ENCODE measurements at regions not wholly inside any gene's neighbourhood (a gene's known extent, or its start where the extent isn't known, plus 50 kb on each side); places are given as distances from the start of the nearest gene placed in this dataset.

DNA sequence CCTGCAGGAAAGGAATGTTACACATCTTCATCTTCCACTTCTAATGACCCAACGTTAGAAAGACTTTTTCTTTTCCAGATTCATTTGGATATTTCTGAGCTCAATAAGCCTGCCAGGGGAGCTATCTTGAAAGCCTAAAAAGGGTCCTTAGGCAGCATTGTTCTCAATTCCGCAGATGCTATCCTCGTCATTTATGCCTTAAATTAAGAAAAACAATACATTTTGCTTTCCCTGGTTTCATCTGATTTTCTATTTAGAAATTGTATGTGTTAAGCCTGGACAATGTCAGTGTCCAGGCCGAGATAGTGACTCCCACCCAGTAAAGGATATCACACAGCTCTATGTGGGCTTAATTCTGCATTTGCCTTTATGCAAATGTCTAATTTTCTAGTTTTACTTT, 721.3 kb downstream of the DIAPH3 start:
- no peaks in the 10 kb centered on the region for H3K36me3 Mint-ChIP-seq (ENCODE audit: insufficient read depth, unreplicated experiment)
- DNase-seq (ENCODE audit: unreplicated experiment) = no peak
- H3K9me3 Mint-ChIP-seq (ENCODE audit: unreplicated experiment) = no peaks in the 10 kb centered on the region
- no peak overlapping the region for H3K4me3 Mint-ChIP-seq (ENCODE audit: unreplicated experiment)
- no TSS peak for BruUV-seq (replicated peaks)
- TF ChIP-seq, protein P1, sequence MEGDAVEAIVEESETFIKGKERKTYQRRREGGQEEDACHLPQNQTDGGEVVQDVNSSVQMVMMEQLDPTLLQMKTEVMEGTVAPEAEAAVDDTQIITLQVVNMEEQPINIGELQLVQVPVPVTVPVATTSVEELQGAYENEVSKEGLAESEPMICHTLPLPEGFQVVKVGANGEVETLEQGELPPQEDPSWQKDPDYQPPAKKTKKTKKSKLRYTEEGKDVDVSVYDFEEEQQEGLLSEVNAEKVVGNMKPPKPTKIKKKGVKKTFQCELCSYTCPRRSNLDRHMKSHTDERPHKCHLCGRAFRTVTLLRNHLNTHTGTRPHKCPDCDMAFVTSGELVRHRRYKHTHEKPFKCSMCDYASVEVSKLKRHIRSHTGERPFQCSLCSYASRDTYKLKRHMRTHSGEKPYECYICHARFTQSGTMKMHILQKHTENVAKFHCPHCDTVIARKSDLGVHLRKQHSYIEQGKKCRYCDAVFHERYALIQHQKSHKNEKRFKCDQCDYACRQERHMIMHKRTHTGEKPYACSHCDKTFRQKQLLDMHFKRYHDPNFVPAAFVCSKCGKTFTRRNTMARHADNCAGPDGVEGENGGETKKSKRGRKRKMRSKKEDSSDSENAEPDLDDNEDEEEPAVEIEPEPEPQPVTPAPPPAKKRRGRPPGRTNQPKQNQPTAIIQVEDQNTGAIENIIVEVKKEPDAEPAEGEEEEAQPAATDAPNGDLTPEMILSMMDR (IDR thresholded peaks at IDR 0.05; ENCODE audit: unreplicated experiment) = no peak
- no peak overlapping the region for H3K27ac Mint-ChIP-seq (ENCODE audit: low read depth, unreplicated experiment)
- POLR2A ChIA-PET = interaction anchor here (0.7 kb wide), 1 partner anchor 49 kb away, joined by 3 read pairs; no protein-coding TSS in a partner anchor
- H3K4me1 Mint-ChIP-seq (ENCODE audit: insufficient read depth, unreplicated experiment) = no peaks in the 10 kb centered on the region
- intact Hi-C loops (cut with micrococcal nuclease) = no loop called here
- peaks cover 28% of the 10 kb centered on the region for H3K27me3 Mint-ChIP-seq (ENCODE audit: insufficient read depth, unreplicated experiment)
- CTCF ChIA-PET = interaction anchor here (1.0 kb wide), 1 partner anchor 82 kb away, joined by 6 read pairs; no protein-coding TSS in a partner anchor

DNA sequence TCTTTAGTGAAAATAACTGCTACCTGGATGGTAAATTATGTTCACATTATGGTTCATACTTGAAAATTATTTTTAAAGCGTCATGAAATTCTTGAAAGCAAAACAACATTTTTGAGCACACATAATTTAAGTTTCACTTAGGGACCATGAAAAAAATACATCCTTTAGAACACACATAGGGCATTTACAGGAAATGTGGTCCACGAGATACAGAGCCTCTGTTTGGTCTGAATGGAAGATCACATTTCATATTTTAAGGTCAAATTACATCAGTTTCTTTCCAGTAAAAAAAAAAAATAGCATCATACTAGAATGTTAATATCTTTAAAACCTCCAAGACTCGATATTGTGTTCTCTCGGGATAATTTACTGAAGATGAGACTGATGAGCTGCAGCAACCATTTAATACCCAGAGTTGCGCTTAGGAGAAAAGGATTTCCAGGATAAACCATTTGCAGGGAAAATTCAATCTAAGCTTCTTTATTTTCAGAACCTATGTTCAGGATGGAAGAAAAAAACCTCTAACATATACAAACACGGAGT, 720.7 kb downstream of the DIAPH3 start:
- intact Hi-C loops (cut with micrococcal nuclease) = no loop called here
- TF ChIP-seq, protein P1 (IDR thresholded peaks at IDR 0.05; ENCODE audit: unreplicated experiment) = no peak
- H3K36me3 Mint-ChIP-seq (ENCODE audit: insufficient read depth, unreplicated experiment) = no peaks in the 10 kb centered on the region
- peaks cover 34% of the 10 kb centered on the region for H3K27me3 Mint-ChIP-seq (ENCODE audit: insufficient read depth, unreplicated experiment)
- POLR2A ChIA-PET = no interaction called here
- CTCF ChIA-PET = interaction anchor here (0.6 to 1.0 kb wide), 2 partner anchors 82 to 250 kb away, joined by 4 to 6 read pairs; no protein-coding TSS in a partner anchor
- H3K27ac Mint-ChIP-seq (ENCODE audit: low read depth, unreplicated experiment) = no peak overlapping the region
- H3K9me3 Mint-ChIP-seq (ENCODE audit: unreplicated experiment) = no peaks in the 10 kb centered on the region
- no TSS peak for BruUV-seq (replicated peaks)
- no peaks in the 10 kb centered on the region for H3K4me1 Mint-ChIP-seq (ENCODE audit: insufficient read depth, unreplicated experiment)
- no peak for DNase-seq (ENCODE audit: unreplicated experiment)
- no peak overlapping the region for H3K4me3 Mint-ChIP-seq (ENCODE audit: unreplicated experiment)

DNA sequence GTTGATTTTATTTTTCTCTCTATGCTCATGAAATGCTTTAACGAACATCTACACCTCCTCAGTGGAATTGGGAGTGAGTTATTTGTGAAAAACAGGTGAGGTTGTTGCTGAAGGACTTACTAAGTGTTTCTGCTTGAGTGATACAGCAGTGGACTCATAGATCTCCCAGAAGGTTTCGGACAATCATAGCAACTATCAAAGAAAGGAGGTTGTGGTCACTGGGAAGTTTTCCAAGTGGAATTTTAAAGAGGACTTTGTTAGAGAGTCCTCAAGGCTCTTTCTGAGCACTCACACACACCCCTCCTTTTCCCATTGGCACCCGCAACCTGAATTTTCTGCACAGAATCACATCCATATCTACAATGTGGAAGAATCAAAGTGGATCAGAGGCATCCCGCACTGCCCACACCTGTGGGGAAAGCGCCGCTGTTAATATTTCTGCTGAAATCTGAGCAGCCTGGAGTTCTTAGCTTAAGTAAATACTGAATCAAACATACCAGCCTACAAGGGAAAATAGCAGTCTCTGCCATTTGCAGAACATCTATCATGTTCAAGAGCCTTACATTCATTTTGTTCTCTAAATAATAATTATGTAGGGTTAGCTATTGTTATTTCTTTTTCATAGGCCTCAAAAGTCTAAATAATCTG, 719.4 kb downstream of the DIAPH3 start:
- POLR2A ChIA-PET = no interaction called here
- H3K27me3 Mint-ChIP-seq (ENCODE audit: insufficient read depth, unreplicated experiment) = peaks cover 47% of the 10 kb centered on the region
- no peaks in the 10 kb centered on the region for H3K4me1 Mint-ChIP-seq (ENCODE audit: insufficient read depth, unreplicated experiment)
- intact Hi-C loops (cut with micrococcal nuclease) = no loop called here
- no peak for DNase-seq (ENCODE audit: unreplicated experiment)
- TF ChIP-seq, protein P1 (IDR thresholded peaks at IDR 0.05; ENCODE audit: unreplicated experiment) = no peak
- CTCF ChIA-PET = no interaction called here
- no TSS peak for BruUV-seq (replicated peaks)
- H3K4me3 Mint-ChIP-seq (ENCODE audit: unreplicated experiment) = no peak overlapping the region
- H3K27ac Mint-ChIP-seq (ENCODE audit: low read depth, unreplicated experiment) = no peak overlapping the region
- H3K36me3 Mint-ChIP-seq (ENCODE audit: insufficient read depth, unreplicated experiment) = no peaks in the 10 kb centered on the region
- H3K9me3 Mint-ChIP-seq (ENCODE audit: unreplicated experiment) = no peaks in the 10 kb centered on the region

DNA sequence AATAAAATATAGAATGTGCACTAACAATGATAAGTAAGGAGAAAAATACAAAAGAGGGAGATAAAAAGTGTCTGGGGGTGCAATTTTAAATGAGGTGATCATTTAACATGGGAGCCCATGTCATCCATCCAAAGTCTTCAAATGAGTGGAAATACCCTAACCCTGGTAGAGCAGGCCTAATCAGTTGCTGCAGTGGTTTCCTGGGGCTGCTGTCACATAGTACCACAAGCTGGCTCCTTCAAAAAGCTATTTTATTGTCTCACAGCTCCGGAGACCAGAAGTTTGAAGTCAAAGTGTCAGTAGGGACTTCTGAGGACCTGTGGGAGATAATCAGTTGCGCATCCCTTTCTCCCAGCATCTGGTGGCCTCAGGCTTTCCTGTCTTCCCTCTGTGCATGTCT, 717.9 kb downstream of the DIAPH3 start:
- CTCF ChIA-PET = interaction anchor here (0.8 kb wide), 1 partner anchor 11 kb away, joined by 3 read pairs; no protein-coding TSS in a partner anchor
- TF ChIP-seq, protein P1 (IDR thresholded peaks at IDR 0.05; ENCODE audit: unreplicated experiment) = no peak
- Mint-ChIP-seq H3K27ac (ENCODE audit: low read depth, unreplicated experiment) (no peak overlapping the region), H3K4me3 (ENCODE audit: unreplicated experiment) (no peak overlapping the region), H3K9me3 (ENCODE audit: unreplicated experiment) (no peaks in the 10 kb centered on the region), H3K4me1 (ENCODE audit: insufficient read depth, unreplicated experiment) (no peaks in the 10 kb centered on the region), H3K27me3 (ENCODE audit: insufficient read depth, unreplicated experiment) (peaks cover 62% of the 10 kb centered on the region), H3K36me3 (ENCODE audit: insufficient read depth, unreplicated experiment) (no peaks in the 10 kb centered on the region)
- intact Hi-C loops (cut with micrococcal nuclease) = no loop called here
- no TSS peak for BruUV-seq (replicated peaks)
- no peak for DNase-seq (ENCODE audit: unreplicated experiment)
- POLR2A ChIA-PET = no interaction called here
